Chondrocyte (in vitro differentiated cells): ENCODE measurements at regions not wholly inside any gene's neighbourhood (a gene's known extent, or its start where the extent isn't known, plus 50 kb on each side); places are given as distances from the start of the nearest gene placed in this dataset.

Experiments used
- DNase-seq: peaks from one replicate; pipeline ENCODE4 v3.0.0; 2021; ENCODE audit warnings: mixed read lengths, low spot score
- H3K27ac Mint-ChIP-seq: one replicate; pipeline ENCODE4 v1.8.0; 2021; ENCODE audit warnings: mild to moderate bottlenecking, moderate library complexity, mixed read lengths; ENCODE audit not compliant: unreplicated experiment
- H3K27me3 Mint-ChIP-seq: 2 replicates; pipeline ENCODE4 v1.8.0; 2021; ENCODE audit warnings: low read depth, mixed read lengths
- H3K36me3 Mint-ChIP-seq: 2 replicates; pipeline ENCODE4 v1.8.0; 2021; ENCODE audit warnings: low read depth, mixed read lengths
- H3K4me1 Mint-ChIP-seq: 2 replicates; pipeline ENCODE4 v1.8.0; 2021; ENCODE audit warnings: low read depth, mild to moderate bottlenecking, mixed read lengths
- H3K4me3 Mint-ChIP-seq: one replicate; pipeline ENCODE4 v1.8.0; 2021; ENCODE audit warnings: mild to moderate bottlenecking, moderate library complexity, mixed read lengths; ENCODE audit not compliant: unreplicated experiment
- H3K9me3 Mint-ChIP-seq: 2 replicates; pipeline ENCODE4 v1.8.0; 2021; ENCODE audit warnings: low read depth, mixed read lengths
- TF ChIP-seq, protein P1 (sequence below): fragments of 200-600 bp; sonication (generic); IDR thresholded peaks from 2 replicates; pipeline ENCODE4 v1.5.0; 2021; ENCODE audit warnings: antibody characterized with exemption, mild to moderate bottlenecking, moderate library complexity

DNA sequence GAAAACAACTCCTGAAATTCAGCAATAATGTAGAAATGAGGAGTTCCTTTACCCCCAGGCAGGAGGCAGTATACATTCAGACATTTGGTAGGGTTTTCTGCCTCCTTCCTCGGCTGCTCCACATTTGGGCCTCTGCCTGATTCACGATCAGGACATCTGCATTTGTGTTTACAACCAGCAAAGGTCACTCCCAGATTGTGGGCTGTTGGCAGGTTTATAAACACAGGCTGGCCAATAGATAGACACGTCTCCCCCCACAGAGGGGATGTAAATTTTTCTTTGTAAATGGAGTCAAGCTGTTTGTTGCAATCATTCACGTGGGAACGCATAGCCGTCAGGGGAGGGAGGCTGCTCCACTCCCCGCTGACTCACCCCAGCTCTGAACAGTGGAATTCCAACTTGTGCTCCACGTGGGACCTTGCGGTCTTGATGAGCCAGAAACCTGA is 252.1 kb upstream of the N4BP1 start:
- Mint-ChIP-seq H3K4me3 (no peak overlapping the region), H3K27ac (no peak overlapping the region), H3K27me3 (no peaks in the 10 kb centered on the region), H3K36me3 (no peaks in the 10 kb centered on the region), H3K4me1 (no peaks in the 10 kb centered on the region), H3K9me3 (peaks cover 20% of the 10 kb centered on the region)
- TF ChIP-seq, protein P1, sequence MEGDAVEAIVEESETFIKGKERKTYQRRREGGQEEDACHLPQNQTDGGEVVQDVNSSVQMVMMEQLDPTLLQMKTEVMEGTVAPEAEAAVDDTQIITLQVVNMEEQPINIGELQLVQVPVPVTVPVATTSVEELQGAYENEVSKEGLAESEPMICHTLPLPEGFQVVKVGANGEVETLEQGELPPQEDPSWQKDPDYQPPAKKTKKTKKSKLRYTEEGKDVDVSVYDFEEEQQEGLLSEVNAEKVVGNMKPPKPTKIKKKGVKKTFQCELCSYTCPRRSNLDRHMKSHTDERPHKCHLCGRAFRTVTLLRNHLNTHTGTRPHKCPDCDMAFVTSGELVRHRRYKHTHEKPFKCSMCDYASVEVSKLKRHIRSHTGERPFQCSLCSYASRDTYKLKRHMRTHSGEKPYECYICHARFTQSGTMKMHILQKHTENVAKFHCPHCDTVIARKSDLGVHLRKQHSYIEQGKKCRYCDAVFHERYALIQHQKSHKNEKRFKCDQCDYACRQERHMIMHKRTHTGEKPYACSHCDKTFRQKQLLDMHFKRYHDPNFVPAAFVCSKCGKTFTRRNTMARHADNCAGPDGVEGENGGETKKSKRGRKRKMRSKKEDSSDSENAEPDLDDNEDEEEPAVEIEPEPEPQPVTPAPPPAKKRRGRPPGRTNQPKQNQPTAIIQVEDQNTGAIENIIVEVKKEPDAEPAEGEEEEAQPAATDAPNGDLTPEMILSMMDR: no peak
- DNase-seq: no peak

DNA sequence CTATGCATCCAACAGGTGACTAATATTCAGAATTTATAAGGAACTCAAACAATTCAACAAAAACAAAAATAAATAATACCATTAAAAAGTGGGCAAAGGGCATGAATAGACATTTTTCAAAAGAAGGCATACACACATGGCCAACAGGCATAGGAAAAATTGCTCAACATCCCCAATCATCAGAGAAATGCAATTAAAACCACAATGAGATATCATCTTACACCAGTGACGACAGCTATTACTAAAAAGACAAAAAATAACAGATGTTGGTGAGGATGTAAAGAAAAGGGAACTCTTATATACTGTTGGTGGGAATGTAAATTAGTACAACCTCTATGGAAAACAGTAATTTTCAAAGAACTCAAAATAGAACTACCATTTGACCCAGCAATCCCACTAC is 250.4 kb upstream of the N4BP1 start:
- Mint-ChIP-seq H3K4me1 (no peaks in the 10 kb centered on the region), H3K36me3 (no peaks in the 10 kb centered on the region), H3K4me3 (no peak overlapping the region)

DNA sequence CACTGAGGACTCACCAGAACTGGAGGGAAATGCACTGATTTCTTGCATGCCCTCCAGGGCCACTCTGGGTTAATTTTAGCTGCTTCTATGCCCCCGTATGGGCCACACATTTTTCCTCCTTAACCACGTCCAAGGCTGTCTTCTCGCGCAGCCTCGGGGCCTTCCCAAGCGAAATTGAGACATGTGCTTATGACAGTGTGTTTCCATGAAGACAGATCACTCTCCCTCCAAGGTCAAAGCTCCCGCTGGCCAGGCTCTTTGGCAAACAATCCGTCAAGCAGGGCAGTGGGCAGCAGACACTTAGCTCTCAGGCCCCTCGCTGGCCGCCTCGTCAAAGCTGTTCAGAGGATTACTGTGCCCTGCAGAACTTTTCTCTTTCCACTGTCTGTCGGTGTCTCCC is 243.0 kb upstream of the N4BP1 start:
- Mint-ChIP-seq H3K27ac (no peak overlapping the region), H3K4me1 (no peaks in the 10 kb centered on the region), H3K27me3 (no peaks in the 10 kb centered on the region), H3K4me3 (no peak overlapping the region), H3K36me3 (no peaks in the 10 kb centered on the region), H3K9me3 (peaks cover 2% of the 10 kb centered on the region)
- no peak for DNase-seq
- TF ChIP-seq, protein P1: no peak

More for the DNA sequence above, 250.4 kb upstream of the N4BP1 start:
- Mint-ChIP-seq H3K9me3 (peaks cover 12% of the 10 kb centered on the region), H3K27me3 (no peaks in the 10 kb centered on the region), H3K27ac (no peak overlapping the region)
- TF ChIP-seq, protein P1: no peak
- no peak for DNase-seq

DNA sequence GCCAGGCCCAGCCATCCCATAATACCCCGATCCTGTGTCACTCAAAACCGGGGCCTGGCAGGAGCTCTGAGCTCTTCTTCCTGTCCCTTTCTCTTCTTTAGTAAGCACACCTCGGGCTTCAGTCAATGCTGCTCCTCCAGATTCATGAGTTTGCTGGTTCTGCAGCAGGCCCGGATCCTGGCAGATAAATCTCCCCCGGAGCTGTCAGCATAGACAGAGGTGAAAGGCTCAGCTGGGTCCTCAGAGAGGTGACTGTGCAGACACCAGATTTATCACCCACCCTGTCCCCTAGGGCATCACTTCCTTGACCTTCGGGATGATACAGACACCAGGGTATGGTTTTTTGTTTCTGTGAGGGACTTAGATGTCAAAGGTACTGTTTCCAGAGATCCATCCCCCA is 242.5 kb upstream of the N4BP1 start:
- Mint-ChIP-seq H3K27ac (no peak overlapping the region), H3K4me1 (no peaks in the 10 kb centered on the region), H3K9me3 (peaks cover 2% of the 10 kb centered on the region), H3K27me3 (no peaks in the 10 kb centered on the region), H3K4me3 (no peak overlapping the region), H3K36me3 (no peaks in the 10 kb centered on the region)
- TF ChIP-seq, protein P1: no peak
- no peak for DNase-seq

DNA sequence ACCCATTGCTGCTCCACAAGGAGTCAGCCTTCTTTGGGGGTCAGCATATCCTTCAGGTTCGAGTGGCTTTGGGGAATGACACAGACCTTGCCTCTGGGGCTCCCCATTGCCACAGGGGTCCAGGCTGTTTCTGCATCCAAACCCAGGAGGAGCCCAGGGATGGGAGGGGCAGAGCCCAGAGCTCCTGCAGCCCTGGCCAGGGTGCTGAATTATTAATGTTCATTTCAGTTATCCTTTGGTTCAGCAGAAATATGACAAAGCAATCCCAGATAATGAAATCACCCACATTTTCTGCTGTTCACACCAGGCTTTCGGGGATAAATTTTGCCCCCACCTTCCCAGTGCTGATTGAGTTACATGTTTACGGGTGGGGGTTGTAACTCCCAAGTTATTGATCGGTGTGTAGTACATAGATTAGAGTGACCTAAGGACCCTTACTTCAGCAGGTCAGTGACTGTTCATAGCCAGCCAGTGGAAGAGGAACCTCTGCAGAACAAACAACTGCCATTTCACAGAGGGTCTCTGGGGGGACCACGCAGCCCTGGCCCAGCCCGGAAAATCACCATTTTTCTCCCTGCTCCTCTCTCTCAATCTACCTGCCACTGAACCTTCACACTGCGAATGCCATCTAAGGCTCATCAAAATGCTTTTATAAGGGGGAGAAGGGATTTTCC is 240.3 kb upstream of the N4BP1 start:
- H3K4me3 Mint-ChIP-seq: no peak overlapping the region
- no peak for DNase-seq
- no peaks in the 10 kb centered on the region for H3K36me3 Mint-ChIP-seq
- H3K27me3 Mint-ChIP-seq: no peaks in the 10 kb centered on the region
- TF ChIP-seq, protein P1: no peak
- peaks cover 2% of the 10 kb centered on the region for H3K9me3 Mint-ChIP-seq
- H3K4me1 Mint-ChIP-seq: no peaks in the 10 kb centered on the region
- H3K27ac Mint-ChIP-seq: no peak overlapping the region
